GF-D8 (cell line): ENCODE measurements at regions not wholly inside any gene's neighbourhood (a gene's known extent, or its start where the extent isn't known, plus 50 kb on each side); places are given as distances from the start of the nearest gene placed in this dataset.
"Not testable (repeated sequence)": the region's sequence is repeated elsewhere in the genome, so short reads cannot be mapped to it uniquely, and the experiment has no call there.

Experiments
- DNase-seq: peaks from one replicate; lab custom pipeline; 2025; lab: John Stamatoyannopoulos, UW

DNA sequence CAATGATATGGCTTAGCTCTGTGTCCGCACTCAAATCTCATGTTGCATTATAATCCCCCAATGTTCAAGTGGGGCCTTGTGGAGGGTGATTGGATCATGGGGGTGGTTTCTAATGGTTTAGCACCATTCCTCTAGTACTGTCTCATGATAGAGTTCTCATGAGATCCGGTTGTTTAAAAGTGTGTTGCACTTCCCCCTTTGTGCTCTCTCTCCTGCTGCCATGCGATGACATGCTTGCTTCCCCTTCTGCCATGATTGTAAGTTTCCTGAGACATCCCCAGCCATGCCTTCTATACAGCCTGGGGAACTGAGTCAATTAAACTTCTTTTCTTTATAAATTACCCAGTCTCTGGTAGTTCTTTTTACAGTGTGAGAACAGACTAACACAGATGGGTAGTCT lies 427.1 kb downstream of the CHSY3 start:
- no peak for DNase-seq

DNA sequence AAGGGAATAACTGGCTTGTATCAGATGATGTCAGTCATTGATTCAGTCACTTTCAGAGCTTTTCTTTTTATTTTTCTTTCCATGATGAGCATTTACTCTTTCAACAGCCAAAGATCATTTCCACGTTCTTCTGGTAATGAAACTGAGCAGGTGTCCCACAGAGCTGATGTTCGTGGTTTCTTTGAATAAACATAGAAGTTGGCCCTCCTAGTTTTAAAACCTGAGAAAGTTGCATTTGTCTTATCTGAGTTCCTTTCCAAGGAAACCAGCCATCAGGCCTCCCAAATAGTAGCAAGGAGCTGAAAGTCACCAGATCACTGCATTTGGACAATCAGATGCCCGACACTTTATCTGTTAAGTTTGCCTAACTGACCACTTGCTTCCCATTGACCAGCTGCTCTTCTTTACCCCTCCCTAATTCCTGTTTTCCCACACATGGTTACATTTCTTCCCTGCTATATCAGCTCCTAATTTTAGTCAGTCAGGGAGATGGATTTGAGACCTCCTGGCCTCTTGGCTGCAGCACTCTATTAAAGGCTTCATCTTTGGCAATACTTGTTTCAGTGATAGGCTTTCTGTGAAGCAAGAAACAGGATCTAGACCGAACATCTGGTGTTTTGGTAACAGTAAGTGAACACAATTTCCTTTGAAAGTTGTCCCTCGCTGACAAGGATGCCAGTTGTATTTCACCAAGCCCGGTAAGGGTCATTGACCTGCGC lies 420.8 kb downstream of the CHSY3 start:
- no peak for DNase-seq

DNA sequence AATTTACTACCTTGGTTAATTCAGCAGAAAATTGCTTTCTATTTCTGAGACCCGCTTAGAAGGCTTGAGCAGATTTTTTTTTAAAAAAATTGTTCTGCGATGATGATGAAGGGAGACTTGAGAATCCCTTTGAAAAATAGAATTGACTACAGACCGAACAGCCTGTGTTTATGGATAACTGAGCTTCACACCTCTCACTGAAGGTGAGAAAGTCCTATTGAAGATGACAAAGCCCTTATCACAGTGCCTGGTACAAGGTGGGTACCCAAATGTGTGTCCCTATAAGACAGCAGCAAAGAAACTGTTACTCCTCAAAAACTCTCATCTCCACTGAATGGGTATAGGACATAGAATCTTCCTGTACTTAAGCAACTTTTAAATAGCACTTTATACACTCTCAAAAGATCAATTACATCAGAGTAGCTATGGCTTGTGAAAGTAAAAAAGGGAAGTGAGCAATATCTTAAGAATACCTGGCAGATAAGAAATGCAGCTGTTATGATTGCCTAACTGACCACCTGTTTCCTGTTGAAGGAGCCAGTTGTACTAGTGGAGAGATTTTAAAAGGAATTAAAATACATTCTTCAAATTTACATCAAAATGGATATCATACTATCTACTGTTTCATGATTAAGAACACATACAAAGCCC lies 419.7 kb downstream of the CHSY3 start:
- peak; percentile 66 for DNase-seq

DNA sequence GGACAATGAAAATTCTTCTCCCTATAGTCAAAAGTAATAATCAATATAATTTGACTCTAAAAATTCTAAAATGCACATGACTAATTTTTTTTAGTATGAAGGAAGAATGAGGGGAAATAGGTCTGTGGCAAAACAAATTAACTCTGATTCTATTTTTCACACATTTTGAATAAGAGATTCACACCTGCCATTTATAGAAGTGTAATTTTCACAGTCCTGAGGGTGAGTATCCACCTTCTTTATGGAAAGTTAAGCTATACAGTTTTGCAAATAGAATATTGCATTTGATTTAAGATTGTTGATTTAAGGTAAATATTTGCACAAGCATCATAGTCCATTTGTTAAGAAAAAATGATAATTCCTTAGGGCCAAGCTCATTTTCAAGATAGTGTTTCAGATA lies 417.7 kb downstream of the CHSY3 start:
- DNase-seq, result no peak

DNA sequence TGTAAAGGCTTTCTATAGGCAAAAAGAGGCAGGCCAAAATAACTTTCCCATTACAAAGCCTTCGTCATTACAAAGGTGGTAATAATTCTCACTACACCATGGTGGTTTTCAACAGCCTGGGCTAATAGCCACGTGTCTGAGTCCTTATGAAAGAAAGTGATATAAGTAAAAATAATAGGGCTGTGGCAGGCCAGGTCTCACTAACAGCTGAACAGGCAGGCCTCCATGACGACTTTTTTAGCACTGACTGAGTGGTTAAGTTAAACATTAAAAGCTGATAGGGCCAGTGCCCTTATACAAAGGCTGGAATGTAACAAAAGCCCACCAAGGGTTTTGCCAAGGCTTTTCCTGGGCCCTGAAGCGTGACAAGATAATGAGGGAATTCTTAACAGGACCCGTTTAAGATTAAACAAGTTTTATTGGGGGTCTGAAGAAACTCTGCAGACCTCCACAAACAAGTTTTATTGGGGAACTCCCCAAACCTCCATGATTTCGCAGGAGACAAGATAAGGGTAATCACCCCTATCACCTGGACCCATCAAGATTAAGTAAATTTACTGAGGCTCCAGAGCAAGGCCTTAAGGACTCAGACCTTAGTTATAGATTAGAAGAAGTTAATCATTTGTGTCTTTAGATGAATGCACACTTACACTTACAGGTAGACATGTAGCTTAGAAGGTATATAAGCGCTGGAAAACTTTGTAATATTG lies 412.9 kb downstream of the CHSY3 start:
- DNase-seq, result no peak

DNA sequence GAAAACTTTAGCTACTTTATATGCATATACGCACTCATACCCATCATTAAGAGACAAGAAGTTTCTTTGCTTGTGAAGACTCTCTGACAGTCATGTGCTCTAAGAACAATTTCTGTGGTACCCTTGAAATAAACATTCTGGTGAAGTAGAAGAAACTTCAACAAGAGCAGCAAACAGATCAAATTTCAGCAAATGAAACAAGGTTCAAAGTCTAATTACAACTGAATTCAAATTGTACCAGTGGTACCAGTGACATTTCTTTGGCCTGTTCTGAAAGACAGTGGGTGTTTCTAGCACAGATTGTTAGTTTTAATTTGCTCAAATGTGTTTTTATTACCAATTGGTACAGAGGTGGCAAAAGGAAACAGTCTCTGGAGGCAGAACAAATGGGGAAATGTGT lies 391.0 kb downstream of the CHSY3 start:
- no peak for DNase-seq

DNA sequence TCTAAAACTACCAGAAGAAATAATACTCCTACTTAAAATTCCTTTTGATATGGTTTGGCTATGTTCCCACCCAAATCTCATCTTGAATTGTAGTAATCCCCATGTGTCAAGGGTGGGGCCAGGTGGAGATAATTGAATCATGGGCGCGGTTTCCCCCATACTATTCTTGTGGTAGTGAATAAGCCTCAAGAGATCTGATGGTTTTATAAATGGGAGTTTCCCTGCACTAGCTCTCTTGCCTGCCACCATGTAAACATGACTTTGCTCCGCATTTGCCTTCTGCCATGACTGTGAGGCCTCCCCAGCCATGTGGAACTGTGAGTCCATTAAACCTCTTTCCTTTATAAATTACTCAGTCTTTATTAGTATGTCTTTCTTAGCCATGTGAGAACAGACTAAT lies 390.5 kb downstream of the CHSY3 start:
- DNase-seq, result not testable (repeated sequence)

DNA sequence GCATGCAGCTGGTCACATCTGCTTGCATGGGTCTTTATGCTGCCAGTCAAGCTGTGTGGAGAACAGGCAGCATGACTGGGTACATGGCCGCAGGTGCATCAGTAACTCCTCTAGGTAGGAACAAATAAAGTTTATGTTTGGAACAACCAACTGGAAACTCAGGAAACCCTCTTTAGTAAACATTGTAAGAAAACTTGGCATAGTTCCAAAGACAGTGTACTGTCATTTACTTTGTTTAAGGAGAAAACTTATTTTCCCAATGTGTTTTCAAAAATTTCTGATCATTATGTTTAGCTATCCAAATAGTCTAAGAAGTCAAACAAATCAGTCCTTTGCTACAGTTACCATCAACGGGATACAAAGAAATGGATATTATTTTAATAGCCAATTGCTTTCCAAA lies 386.0 kb downstream of the CHSY3 start:
- no peak for DNase-seq

DNA sequence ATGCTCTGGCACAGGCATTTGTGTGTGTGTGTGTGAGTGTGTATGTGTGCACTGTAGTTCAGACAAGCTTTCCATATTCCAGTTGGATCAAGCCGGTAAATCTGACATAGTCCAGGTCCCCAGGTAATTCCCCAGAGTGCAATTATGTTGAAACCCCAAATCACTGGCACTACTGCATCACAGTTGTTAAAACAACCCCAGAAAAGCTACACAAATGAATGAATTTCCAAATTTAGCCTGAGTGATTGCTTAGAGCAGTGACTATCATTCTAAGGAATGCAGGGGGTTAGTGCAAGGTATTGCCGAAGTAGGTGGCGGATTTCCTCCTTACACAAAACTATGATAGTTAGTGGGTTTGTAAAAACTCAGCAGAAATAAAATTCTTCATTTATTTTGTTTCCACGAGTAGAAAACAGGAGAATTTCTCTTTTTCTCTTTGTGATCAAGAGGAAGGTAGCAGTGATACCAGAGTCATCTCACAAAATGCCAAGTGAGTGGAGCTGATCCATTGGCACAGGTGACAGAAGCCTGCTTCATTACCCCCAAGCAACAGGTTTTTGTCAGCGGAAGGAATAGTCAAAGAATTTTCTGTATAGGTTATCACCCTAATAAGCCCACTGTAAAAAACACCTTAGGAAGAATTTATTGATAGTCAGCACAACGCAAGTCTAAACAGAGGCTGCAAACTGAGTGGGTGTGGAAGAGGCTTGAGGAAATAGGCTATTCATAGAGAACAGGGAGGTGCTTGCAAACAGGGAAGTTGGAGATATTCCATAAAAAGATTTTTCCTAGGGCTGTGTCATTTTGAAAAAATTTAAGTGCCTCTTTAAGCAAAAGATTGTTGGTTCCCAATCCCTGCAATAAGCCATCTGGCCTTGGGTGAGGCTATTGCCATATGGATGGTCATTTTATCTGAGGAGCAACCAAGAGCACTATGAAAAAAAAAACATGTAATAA lies 385.1 kb downstream of the CHSY3 start:
- no peak for DNase-seq

DNA sequence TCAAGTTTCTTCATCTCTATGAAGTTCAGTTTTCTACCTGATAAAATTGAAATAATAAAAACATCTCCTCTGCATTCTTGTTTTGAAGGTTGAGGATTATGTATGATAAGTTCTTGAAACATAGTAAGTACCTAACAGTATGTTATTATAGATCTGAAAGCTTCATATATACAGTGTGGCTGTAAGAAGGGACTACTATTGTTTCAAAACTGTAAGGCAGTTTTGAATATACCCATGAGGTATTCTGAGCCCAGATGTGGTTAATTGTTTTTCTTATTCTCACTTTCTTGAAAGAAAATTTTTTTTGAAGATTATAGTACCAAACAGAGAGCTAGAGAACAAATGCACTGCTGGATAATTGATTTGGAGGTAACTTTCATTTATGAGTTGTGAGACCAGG lies 383.2 kb downstream of the CHSY3 start:
- no peak for DNase-seq

DNA sequence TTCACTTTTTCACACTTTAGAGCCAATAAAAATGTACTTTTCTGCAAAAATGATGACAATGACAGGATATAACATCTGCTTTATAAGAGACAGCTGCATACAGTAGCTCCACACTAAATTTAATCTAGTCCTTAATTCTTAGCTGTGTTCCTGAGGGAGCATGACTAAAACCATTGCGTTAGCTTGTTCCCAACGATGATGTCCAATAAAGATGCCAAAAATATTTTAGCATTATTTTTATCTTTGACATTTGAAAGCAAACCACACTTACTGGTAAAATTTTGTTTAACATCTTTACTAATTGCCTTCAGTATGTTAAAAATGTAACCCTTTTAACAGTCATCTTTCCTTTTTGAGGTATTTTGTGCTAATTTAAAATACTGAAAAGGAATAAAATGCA lies 382.7 kb downstream of the CHSY3 start:
- DNase-seq, result no peak

DNA sequence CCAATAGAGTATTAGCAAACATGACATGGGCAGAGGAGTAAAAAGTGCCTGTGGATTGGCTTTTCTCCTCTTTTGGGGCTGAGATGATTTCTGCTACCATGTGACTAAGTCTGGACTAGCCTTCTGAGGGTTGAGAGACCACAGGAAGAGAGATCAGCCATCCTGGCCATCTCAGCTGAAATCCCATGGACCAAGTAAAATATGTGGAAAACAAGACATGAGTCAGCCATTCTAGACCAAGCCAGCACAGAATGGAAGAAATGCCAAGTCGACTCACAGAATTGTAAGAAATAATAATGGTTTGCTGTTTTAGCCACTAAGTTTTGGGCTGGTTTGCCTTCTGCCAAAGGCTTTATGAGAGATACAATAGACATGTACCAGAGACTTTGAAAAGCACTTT lies 377.8 kb downstream of the CHSY3 start:
- DNase-seq, result no peak

DNA sequence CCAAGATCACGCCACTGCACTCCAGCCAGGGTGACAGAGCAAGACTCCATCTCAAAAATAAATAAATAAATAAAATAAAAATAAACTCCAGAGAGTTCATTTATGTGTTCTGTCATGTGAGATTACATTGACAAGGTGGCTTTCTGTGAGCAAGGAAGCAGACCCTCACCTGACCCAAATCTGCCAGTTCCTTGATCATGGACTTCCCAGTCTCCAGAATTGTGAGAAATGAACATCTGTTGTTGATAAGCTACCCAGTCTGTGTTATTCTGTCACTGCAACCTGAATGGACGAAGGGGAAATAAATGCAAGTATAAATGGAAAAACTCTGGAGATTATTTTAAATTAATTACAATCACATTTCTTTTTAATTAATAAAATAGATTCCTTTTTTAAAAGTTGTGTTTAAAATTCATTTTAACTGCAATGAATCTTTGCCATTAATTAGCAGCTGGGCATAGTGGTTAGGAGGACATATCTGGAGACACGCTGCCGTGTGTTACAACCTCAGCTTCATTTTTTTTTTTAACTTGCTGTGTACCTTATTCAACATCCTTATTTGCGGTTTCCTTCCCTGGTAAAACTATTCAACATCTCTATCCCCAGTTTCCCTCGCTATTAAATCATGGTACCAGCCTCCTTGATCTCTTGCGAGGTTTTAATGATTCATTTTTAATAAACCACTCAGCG lies 376.4 kb downstream of the CHSY3 start:
- DNase-seq, result no peak

DNA sequence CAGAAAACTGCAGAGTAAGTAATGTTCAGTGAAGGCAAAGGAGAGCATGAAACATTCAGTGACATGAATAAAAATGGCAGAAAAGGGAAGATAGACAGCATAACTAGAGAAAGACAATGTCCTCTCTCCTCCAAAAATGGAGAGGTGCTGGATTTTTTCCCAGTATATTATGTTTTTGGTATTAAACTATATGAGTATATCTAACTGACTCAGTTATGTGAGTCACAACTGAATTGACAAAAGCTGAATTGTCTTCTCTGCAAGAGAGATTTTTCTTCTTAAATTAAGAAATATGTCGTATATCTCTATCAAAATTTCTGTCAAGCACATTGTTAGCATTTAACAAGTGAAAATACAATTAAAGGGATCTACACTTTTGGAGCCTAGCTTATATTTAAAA lies 375.1 kb downstream of the CHSY3 start:
- no peak for DNase-seq

DNA sequence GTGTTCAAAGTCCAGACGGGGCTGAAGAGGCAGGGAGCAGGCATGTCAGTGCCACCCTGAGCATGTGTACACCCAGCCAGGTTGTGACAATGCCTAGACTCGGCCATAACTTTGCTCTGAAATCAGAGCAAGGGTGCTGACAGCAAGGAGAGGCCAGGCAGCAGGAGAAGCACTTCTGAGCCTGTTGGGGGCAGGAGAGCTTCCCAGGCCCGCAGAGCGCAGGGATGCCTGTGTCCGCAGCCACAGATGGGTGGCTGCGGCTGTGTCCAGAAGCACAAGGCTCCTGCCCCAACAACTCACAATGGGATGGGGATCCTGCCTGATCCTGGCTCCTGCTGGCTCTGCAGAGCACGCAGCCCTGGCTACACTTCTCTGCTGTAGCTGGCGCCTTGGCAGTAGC lies 373.9 kb downstream of the CHSY3 start:
- DNase-seq, result no peak

DNA sequence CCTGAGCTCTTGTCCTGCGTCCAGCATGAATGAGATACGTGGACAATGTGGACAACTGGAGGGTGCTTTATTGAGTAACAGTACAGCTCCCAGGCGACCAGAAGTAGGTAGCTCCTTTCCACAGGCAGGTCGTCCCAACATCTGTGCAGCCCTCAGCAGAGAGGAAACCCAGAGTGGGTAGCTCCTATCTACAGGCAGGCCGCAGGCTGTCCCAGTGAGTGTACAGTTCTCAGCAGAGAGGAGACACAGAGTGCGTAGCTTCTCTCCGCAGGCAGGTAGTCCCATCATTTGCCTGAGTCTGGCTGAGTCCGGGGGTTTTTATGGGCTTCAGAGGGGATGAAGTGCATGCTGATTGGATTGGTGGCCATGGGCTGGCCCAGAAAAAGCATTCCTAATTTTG lies 373.3 kb downstream of the CHSY3 start:
- DNase-seq, result no peak

DNA sequence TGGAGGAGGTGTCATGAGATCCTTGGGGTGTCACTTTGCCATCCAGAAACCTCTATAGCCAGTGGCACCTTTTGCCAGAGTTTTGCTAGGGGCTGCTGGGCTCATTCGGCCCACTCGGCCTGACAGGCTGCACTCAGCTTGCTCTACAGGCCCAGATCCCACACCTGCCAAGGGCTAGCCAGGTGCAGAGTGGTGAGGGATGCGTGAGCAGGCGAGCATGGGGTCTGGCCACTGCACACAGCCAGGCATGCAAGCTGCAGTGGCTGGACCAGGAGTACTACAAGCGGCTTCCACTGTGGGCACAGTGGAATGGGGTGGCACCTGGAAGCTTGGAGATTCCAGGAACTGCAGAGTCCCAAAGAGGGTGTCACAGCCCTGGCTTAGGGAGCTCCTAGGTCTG lies 372.7 kb downstream of the CHSY3 start:
- no peak for DNase-seq

DNA sequence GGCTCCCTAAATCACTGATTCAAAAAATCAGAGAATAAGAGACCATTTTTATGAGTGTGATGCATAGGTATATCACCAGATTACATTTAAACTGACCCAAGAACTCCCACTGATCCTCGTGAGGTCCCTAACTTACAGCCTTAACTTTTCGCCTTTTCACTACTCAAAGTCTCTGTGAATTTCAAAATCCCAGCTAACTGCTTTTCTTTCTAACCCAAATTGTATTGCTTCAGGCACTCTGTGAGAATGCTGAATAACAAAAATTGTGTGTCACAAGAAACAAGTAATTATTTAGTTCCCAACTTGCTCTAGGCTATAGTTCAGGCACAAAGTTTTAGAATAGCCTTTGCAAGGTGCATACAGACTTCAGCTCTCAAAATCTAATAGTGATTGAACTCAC lies 368.6 kb downstream of the CHSY3 start:
- DNase-seq, result no peak

DNA sequence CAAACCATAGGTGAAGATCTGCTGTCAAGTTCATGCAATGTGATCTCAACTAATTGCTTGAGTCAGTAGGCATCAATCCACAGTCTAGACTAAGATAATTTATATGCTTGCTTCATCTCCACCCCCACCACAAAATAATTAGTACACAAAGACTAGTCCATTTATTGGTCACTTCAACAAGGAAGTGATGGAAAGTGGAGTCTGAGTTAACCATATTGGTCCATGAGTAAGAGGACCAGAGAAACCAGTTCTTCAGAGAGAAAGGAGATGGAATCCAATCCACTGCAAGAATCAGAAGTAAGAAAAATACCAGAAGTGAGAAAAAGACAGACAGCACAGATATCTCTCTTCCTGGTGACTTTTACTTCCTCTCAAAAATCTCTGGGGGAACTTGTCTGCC lies 366.5 kb downstream of the CHSY3 start:
- DNase-seq, result no peak

DNA sequence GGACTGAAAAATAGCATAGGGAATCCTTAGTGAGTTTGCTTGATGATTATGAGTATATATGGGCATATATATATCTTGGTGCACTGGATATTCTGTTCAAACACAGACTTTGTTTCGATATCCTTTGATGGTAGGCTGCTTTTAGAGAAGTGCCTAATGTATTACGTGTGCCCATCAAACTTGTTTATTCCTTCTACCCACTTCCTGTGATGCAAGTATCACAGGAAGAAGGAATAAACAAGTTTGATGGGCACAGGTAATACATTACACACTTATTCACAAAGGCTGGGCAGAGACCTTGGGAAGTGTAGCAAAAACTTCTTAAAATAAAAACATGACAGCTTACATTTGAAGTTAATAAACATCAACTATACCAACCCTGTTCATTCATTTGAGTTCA lies 364.2 kb downstream of the CHSY3 start:
- no peak for DNase-seq

DNA sequence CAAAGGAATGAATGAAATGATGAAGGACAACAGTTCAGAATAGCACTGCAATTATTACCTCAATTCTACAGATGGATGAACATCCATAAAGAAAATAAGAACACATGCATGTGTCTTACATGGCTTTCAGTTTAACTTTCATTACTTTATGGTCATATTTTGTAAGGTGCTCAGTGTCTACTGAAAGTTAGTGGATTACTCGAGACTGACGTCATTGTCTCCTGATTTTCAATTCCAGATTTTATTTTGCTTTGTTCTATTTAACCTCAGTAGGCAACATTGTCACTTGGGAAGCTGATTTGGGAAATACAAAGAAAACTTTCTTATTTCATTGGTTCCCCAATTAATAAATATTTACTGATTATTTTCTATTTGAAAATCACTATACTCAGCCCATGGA lies 363.7 kb downstream of the CHSY3 start:
- DNase-seq, result no peak

DNA sequence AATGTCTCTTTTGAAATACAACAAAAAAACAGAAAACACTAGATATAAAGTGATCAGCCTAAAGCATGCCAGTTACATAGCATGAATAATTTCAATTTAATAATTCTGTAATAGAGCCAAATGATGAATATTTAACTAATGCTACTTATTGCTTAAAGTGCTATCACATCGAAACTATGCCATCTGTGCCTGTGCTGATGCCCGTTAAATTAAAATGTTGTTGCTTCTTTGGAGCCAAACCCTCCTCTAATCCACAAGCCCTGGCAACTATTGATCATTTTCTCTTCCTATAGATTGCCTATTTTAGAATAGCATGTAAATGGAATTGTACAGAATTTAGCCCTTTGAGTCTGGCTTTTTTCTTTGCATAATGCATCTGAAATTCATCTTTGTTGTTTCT lies 356.2 kb downstream of the CHSY3 start:
- no peak for DNase-seq
